Calu3 (cell line): ENCODE measurements at regions not wholly inside any gene's neighbourhood (a gene's known extent, or its start where the extent isn't known, plus 50 kb on each side); places are given as distances from the start of the nearest gene placed in this dataset.

Experiments
- BruUV-seq: library from RNA; stranded (reverse); fragments of 400-500 nt; replicated peaks from 2 replicates; lab custom pipeline; 2021; lab: Mats Ljungman, UMichigan
- CTCF ChIA-PET: fragments of 300-600 bp; sonication (Branson Sonifier 250); formaldehyde crosslinking; loops from one replicate; lab custom pipeline; 2022; ENCODE audit warnings: antibody characterized with exemption; lab: Charles Lee
- DNase-seq: peaks from one replicate; pipeline ENCODE4 v3.0.0; 2022
- H3K27ac Mint-ChIP-seq: one replicate; pipeline ENCODE4 v1.8.0; 2022; ENCODE audit warnings: mixed read lengths; ENCODE audit not compliant: unreplicated experiment
- H3K27me3 Mint-ChIP-seq: one replicate; pipeline ENCODE4 v1.8.0; 2022; ENCODE audit warnings: mixed read lengths; ENCODE audit not compliant: unreplicated experiment
- H3K36me3 Mint-ChIP-seq: one replicate; pipeline ENCODE4 v1.8.0; 2022; ENCODE audit warnings: mild to moderate bottlenecking, moderate library complexity, mixed read lengths; ENCODE audit not compliant: insufficient read depth, unreplicated experiment
- H3K4me1 Mint-ChIP-seq: one replicate; pipeline ENCODE4 v1.8.0; 2022; ENCODE audit warnings: mild to moderate bottlenecking, low read depth, mixed read lengths; ENCODE audit not compliant: unreplicated experiment
- H3K4me3 Mint-ChIP-seq: one replicate; pipeline ENCODE4 v1.8.0; 2022; ENCODE audit warnings: mild to moderate bottlenecking, low read depth, moderate library complexity, mixed read lengths; ENCODE audit not compliant: unreplicated experiment
- H3K9me3 Mint-ChIP-seq: one replicate; pipeline ENCODE4 v1.8.0; 2022; ENCODE audit warnings: low read depth, mixed read lengths; ENCODE audit not compliant: unreplicated experiment
- CTCF ChIP-seq: fragments of 200-600 bp; IDR thresholded peaks from one replicate; pipeline ENCODE4 v1.8.0; 2022; ENCODE audit warnings: antibody characterized with exemption; ENCODE audit not compliant: unreplicated experiment
- intact Hi-C: fragments of 100-400 bp; cut with micrococcal nuclease; formaldehyde crosslinking; loops from one replicate; pipeline ENCODE4 v1.10.0; 2022; ENCODE audit not compliant: unreplicated experiment

GRCh38 chr20:58138395-58138794 is 90.1 kb downstream of the ANKRD60 start:
- BruUV-seq, result no TSS peak
- CTCF ChIA-PET, result interaction anchor here (0.5 kb wide), 1 partner anchor 510 kb away, joined by 4 read pairs; no protein-coding TSS in a partner anchor
- Mint-ChIP-seq H3K27ac (no peak overlapping the region), H3K9me3 (no peaks in the 10 kb centered on the region), H3K27me3 (no peaks in the 10 kb centered on the region), H3K36me3 (peaks cover 6% of the 10 kb centered on the region), H3K4me1 (peaks cover 50% of the 10 kb centered on the region), H3K4me3 (no peak overlapping the region)
- intact Hi-C loops, result no loop called here
- DNase-seq, result no peak
- TF ChIP-seq CTCF, result no peak

DNA sequence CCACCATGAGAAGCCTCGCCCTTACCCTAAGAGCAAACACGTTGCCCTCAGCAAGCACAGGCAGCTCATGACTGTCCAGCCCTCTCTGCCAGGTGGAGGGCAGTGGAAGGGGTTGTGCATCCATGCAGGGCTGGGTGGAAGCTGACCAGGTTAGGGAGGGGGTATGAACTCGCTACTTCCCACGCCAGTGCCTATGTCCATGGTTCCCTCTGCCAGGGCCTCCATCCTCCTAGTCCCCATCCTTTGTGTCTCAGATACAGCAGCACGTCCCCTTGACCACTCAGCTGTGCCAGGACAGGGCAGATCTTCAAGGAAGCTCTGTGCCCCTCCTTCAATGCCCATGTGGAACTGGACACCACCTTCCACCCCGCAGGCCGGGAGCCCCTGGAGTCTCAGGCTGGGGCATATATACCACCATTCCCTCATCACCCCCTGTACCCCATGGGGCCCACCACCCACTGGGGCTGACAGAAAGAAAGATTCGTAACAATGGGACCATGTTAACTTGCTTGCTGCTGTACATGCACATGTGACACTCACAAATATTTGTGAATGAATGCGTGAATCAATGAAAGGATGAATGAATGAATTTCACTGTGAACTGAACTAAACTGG is 90.7 kb downstream of the ANKRD60 start:
- Mint-ChIP-seq H3K9me3 (no peaks in the 10 kb centered on the region), H3K4me3 (no peak overlapping the region), H3K27me3 (no peaks in the 10 kb centered on the region), H3K27ac (no peak overlapping the region), H3K36me3 (peaks cover 6% of the 10 kb centered on the region), H3K4me1 (peaks cover 56% of the 10 kb centered on the region)
- BruUV-seq, result no TSS peak
- no peak for DNase-seq
- CTCF ChIA-PET, result no interaction called here
- TF ChIP-seq CTCF, result no peak
- intact Hi-C loops, result no loop called here

DNA sequence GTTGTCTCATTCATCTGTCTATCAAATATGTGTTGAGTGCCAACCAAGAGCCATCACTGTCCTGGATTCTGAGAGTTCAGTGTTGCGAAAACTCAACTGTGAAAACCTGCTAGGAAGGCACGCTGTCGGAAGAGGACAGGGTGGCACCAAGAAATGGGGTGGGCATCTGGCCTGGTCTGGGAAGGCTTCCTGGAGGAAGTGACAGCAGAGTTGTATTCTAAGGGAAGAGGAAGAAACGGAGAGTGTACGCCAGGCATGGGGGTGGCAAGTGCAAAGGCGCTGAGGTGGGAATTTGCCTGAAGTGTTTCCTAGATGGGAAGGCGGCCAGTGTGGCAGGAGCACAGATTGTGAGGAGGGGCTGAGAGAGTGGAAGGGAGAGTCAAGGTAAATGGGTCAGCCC is 91.2 kb downstream of the ANKRD60 start:
- no TSS peak for BruUV-seq
- peaks cover 6% of the 10 kb centered on the region for H3K36me3 Mint-ChIP-seq
- no peaks in the 10 kb centered on the region for H3K27me3 Mint-ChIP-seq
- no peak for TF ChIP-seq CTCF
- H3K4me3 Mint-ChIP-seq, result no peak overlapping the region
- intact Hi-C loops, result no loop called here
- H3K9me3 Mint-ChIP-seq, result no peaks in the 10 kb centered on the region
- H3K27ac Mint-ChIP-seq, result no peak overlapping the region
- peaks cover 56% of the 10 kb centered on the region for H3K4me1 Mint-ChIP-seq
- no peak for DNase-seq
- CTCF ChIA-PET, result no interaction called here

GRCh38 chr20:58136149-58136484 is 92.3 kb downstream of the ANKRD60 start:
- peaks cover 17% of the 10 kb centered on the region for H3K36me3 Mint-ChIP-seq
- H3K4me3 Mint-ChIP-seq, result peak overlapping the region; percentile 61
- no peak for DNase-seq
- H3K27ac Mint-ChIP-seq, result peak overlapping the region; percentile 32
- H3K27me3 Mint-ChIP-seq, result no peaks in the 10 kb centered on the region
- TF ChIP-seq CTCF, result no peak
- CTCF ChIA-PET, result interaction anchor here (0.8 to 1.0 kb wide), 3 partner anchors 8 to 44 kb away, joined by 3 to 4 read pairs (median 3); no protein-coding TSS in a partner anchor
- H3K4me1 Mint-ChIP-seq, result peaks cover 59% of the 10 kb centered on the region
- BruUV-seq, result no TSS peak
- intact Hi-C loops, result no loop called here
- no peaks in the 10 kb centered on the region for H3K9me3 Mint-ChIP-seq
